HCT116 (cell line): ENCODE measurements at regions not wholly inside any gene's neighbourhood (a gene's known extent, or its start where the extent isn't known, plus 50 kb on each side); places are given as distances from the start of the nearest gene placed in this dataset.

Source experiments
- JUND ChIP-seq: IDR thresholded peaks from 2 replicates; pipeline ENCODE4 v1.6.1; 2012
- ZNF274 ChIP-seq: fragments of 200-500 bp; sonication (Bioruptor generic); IDR thresholded peaks from 2 replicates; pipeline ENCODE4 v1.6.1; 2014; ENCODE audit warnings: mild to moderate bottlenecking, low read depth, low read length, inconsistent platforms
- TF ChIP-seq, protein P1 (sequence below), 3 experiments: fragments of 200-600 bp in 1 of 3; sonication (generic) in 1 of 3; IDR thresholded peaks in 2 of 3; conservative IDR thresholded peaks in 1 of 3; 2 replicates each; pipeline ENCODE4 v1.5.1; 2012 to 2017; ENCODE audit warnings: low read depth in 2 of 3, low read length in 2 of 3, antibody characterized with exemption in 1 of 3, borderline replicate concordance in 1 of 3, control low read depth in 1 of 3, mild to moderate bottlenecking in 1 of 3, mixed read lengths in 1 of 3, mixed run types in 1 of 3, moderate library complexity in 1 of 3; ENCODE audit not compliant: insufficient read depth in 1 of 3

DNA sequence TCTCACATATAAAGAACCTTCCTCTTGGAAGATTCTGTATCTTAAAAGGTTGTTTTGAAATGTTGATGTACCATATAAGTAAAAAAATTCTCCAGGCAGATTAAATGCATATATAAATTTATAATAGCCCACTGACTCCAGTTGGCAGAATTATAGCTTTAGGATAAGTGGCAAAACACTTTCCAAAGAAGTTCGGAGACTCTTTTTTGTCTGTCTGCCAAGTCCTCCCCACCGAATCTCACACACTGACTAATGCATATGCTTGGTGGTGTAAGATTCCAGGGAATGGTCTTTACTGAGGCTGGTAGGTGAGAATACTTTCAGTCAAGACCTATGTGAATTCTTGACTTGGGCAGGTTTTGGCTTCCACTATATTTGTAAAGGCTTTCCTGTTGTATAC, 724.3 kb upstream of the CXADR start:
- TF ChIP-seq ZNF274 (no peak), JUND (no peak)
- TF ChIP-seq, protein P1, sequence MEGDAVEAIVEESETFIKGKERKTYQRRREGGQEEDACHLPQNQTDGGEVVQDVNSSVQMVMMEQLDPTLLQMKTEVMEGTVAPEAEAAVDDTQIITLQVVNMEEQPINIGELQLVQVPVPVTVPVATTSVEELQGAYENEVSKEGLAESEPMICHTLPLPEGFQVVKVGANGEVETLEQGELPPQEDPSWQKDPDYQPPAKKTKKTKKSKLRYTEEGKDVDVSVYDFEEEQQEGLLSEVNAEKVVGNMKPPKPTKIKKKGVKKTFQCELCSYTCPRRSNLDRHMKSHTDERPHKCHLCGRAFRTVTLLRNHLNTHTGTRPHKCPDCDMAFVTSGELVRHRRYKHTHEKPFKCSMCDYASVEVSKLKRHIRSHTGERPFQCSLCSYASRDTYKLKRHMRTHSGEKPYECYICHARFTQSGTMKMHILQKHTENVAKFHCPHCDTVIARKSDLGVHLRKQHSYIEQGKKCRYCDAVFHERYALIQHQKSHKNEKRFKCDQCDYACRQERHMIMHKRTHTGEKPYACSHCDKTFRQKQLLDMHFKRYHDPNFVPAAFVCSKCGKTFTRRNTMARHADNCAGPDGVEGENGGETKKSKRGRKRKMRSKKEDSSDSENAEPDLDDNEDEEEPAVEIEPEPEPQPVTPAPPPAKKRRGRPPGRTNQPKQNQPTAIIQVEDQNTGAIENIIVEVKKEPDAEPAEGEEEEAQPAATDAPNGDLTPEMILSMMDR (IDR thresholded peaks at IDR 0.05 in 2 of 3, conservative IDR thresholded peaks at IDR 0.05 in 1 of 3; ENCODE audit: borderline replicate concordance in 1 of 3, insufficient read depth in 1 of 3, low read depth in 2 of 3, low read length in 2 of 3): no peak
